ENCODE measurements at regions not wholly inside any gene's neighbourhood (a gene's known extent, or its start where the extent isn't known, plus 50 kb on each side); places are given as distances from the start of the nearest gene placed in this dataset.
"Not testable (repeated sequence)": the region's sequence is repeated elsewhere in the genome, so short reads cannot be mapped to it uniquely, and the experiment has no call there.

- Histone ChIP-seq H3K27me3 (ENCODE audit: control insufficient read depth, low read length) (no peaks in the 10 kb centered on the region), H3K9me2 (replicated peaks; ENCODE audit: control insufficient read depth, low read length) (no peaks in the 10 kb centered on the region), H3K79me2 (ENCODE audit: control insufficient read depth, low read length) (no peaks in the 10 kb centered on the region), H3F3A (ENCODE audit: control insufficient read depth, insufficient read depth) (no peaks in the 10 kb centered on the region), H3K27ac (ENCODE audit: low read depth, low read length) (no peak overlapping the region), H3K4me1 (ENCODE audit: control insufficient read depth, low read length) (no peaks in the 10 kb centered on the region), H3K4me2 (ENCODE audit: low read length) (no peak overlapping the region), H3K9me3 (ENCODE audit: control insufficient read depth, insufficient read depth, low read length) (no peaks in the 10 kb centered on the region), H4K20me1 (ENCODE audit: control insufficient read depth, insufficient read depth, low read depth, low read length) (no peaks in the 10 kb centered on the region), H3K36me3 (ENCODE audit: control insufficient read depth, low read length) (no peaks in the 10 kb centered on the region), H3K4me3 (ENCODE audit: low read length) (no peak overlapping the region)
- no peak for TF ChIP-seq EZH2phosphoT487 (IDR thresholded peaks at IDR 0.05; ENCODE audit: borderline replicate concordance, low read length)
- TF ChIP-seq CTCF (IDR thresholded peaks at IDR 0.05; ENCODE audit: low read depth, low read length, poor library complexity, severe bottlenecking) = no peak
Observed at GRCh38 chr6:55937261-55937947, 62.0 kb upstream of the BMP5 start.

- no peaks in the 10 kb centered on the region for H3K9me3 ChIP-seq (ENCODE audit: control insufficient read depth, insufficient read depth, low read length)
- H3K9me2 ChIP-seq (replicated peaks; ENCODE audit: control insufficient read depth, low read length) = no peaks in the 10 kb centered on the region
- H3K4me2 ChIP-seq (ENCODE audit: low read length) = no peak overlapping the region
- H3K4me1 ChIP-seq (ENCODE audit: control insufficient read depth, low read length) = no peaks in the 10 kb centered on the region
- H3K79me2 ChIP-seq (ENCODE audit: control insufficient read depth, low read length) = no peaks in the 10 kb centered on the region
- no peaks in the 10 kb centered on the region for H4K20me1 ChIP-seq (ENCODE audit: control insufficient read depth, insufficient read depth, low read depth, low read length)
- H3K4me3 ChIP-seq (ENCODE audit: low read length) = no peak overlapping the region
- H3K27ac ChIP-seq (ENCODE audit: low read depth, low read length) = no peak overlapping the region
- H3F3A ChIP-seq (ENCODE audit: control insufficient read depth, insufficient read depth) = no peaks in the 10 kb centered on the region
- TF ChIP-seq EZH2phosphoT487 (IDR thresholded peaks at IDR 0.05; ENCODE audit: borderline replicate concordance, low read length) = no peak
- no peak for TF ChIP-seq CTCF (IDR thresholded peaks at IDR 0.05; ENCODE audit: low read depth, low read length, poor library complexity, severe bottlenecking)
- no peaks in the 10 kb centered on the region for H3K36me3 ChIP-seq (ENCODE audit: control insufficient read depth, low read length)
- H3K27me3 ChIP-seq (ENCODE audit: control insufficient read depth, low read length) = no peaks in the 10 kb centered on the region
Observed at GRCh38 chr6:55931101-55931500, 55.7 kb upstream of the BMP5 start.

DNA sequence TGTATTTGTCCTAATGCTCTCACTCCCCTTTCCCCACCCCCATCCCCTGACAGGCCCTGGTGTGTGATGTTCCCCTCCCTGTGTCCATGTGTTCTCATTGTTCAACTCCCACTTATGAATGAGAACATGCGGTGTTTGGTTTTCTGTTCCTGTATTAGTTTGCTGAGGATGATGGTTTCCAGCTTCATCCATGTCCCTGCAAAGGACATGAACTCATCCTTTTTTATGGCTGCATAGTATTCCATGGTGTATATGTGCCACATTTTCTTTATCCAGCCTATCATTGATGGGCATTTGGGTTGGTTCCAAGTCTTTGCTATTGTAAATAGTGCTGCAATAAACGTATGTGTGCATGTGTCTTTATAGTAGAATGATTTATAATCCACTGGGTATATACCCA lies 52.3 kb upstream of the BMP5 start:
- H3K36me3 ChIP-seq (ENCODE audit: control insufficient read depth, low read length); H3K9me3 ChIP-seq (ENCODE audit: control insufficient read depth, insufficient read depth, low read length); H3K4me1 ChIP-seq (ENCODE audit: control insufficient read depth, low read length); H3K27me3 ChIP-seq (ENCODE audit: control insufficient read depth, low read length); H4K20me1 ChIP-seq (ENCODE audit: control insufficient read depth, insufficient read depth, low read depth, low read length); H3K79me2 ChIP-seq (ENCODE audit: control insufficient read depth, low read length); H3F3A ChIP-seq (ENCODE audit: control insufficient read depth, insufficient read depth); H3K4me2 ChIP-seq (ENCODE audit: low read length); H3K27ac ChIP-seq (ENCODE audit: low read depth, low read length); H3K9me2 ChIP-seq (replicated peaks; ENCODE audit: control insufficient read depth, low read length); H3K4me3 ChIP-seq (ENCODE audit: low read length): not testable (repeated sequence)

DNA sequence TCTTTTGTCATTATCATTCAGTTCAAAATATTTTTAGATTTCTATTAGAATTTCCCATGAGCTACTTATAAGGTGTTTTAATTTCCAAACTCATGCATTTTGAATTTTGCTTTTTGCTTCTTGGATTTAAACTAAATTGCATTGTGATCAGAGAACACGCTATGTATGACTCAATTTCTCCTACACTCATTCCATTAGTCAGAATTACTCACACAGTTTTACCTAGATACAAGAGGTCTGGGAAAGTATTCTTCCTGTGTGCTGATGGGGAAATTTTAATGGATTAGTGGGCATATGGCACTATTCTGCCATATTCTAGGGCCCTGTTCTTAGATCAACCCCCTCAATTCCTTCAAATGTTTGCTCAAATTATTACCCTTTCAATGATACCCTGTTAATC lies 49.9 kb upstream of the BMP5 start:
- Histone ChIP-seq H3K9me3 (ENCODE audit: control insufficient read depth, insufficient read depth, low read length) (no peaks in the 10 kb centered on the region), H3K4me1 (ENCODE audit: control insufficient read depth, low read length) (no peaks in the 10 kb centered on the region), H4K20me1 (ENCODE audit: control insufficient read depth, insufficient read depth, low read depth, low read length) (no peaks in the 10 kb centered on the region), H3K36me3 (ENCODE audit: control insufficient read depth, low read length) (no peaks in the 10 kb centered on the region), H3K4me3 (ENCODE audit: low read length) (no peak overlapping the region), H3K27ac (ENCODE audit: low read depth, low read length) (no peak overlapping the region), H3K9me2 (replicated peaks; ENCODE audit: control insufficient read depth, low read length) (no peaks in the 10 kb centered on the region), H3K27me3 (ENCODE audit: control insufficient read depth, low read length) (no peaks in the 10 kb centered on the region), H3K4me2 (ENCODE audit: low read length) (no peak overlapping the region), H3K79me2 (ENCODE audit: control insufficient read depth, low read length) (no peaks in the 10 kb centered on the region), H3F3A (ENCODE audit: control insufficient read depth, insufficient read depth) (no peaks in the 10 kb centered on the region)
- no peak for TF ChIP-seq EZH2phosphoT487 (IDR thresholded peaks at IDR 0.05; ENCODE audit: borderline replicate concordance, low read length)
- no peak for TF ChIP-seq CTCF (IDR thresholded peaks at IDR 0.05; ENCODE audit: low read depth, low read length, poor library complexity, severe bottlenecking)
